HepG2 (cell line): ENCODE measurements at regions not wholly inside any gene's neighbourhood (a gene's known extent, or its start where the extent isn't known, plus 50 kb on each side); places are given as distances from the start of the nearest gene placed in this dataset.
A peak's percentile ranks its signal among the peaks of the same experiment; 100 is the strongest.

Source experiments
- ATAC-seq: fragments of 200-7000 bp; cut with Tn5 transposase; 3 replicates; pipeline ENCODE4 v1.9.1; 2020; ENCODE audit warnings: mild to moderate bottlenecking, moderate library complexity
- BruUV-seq: library from RNA; stranded (reverse); fragments of 400-500 nt; replicated peaks from 2 replicates; lab custom pipeline; 2021; lab: Mats Ljungman, UMichigan
- CTCF ChIA-PET: fragments of 300-600 bp; formaldehyde crosslinking; extraction: SDS; loops from one replicate; lab custom pipeline; 2021; ENCODE audit warnings: low total read pairs, inconsistent platforms, low intra/inter-chr PET ratio; lab: Yijun Ruan, JAX
- POLR2A ChIA-PET: fragments of 350-600 bp; sonication (Branson Sonifier 250); formaldehyde crosslinking; loops from one replicate; lab custom pipeline; 2020; ENCODE audit warnings: antibody characterized with exemption, inconsistent platforms; lab: Yijun Ruan, JAX
- DNase-seq: peaks from one replicate; pipeline ENCODE4 v3.0.0-alpha.2; 2015; ENCODE audit warnings: low spot score
- FAIRE-seq: peaks from 3 replicates; lab custom pipeline; 2011; peaks lifted over from hg19 to GRCh38; lab: Jason Lieb, UNC
- H2AFZ ChIP-seq: one replicate; pipeline ENCODE4 v1.6.1; 2011; ENCODE audit warnings: low read length, inconsistent platforms
- H3K27ac ChIP-seq: fragments of 300-600 bp; 3 replicates; pipeline ENCODE4 v1.8.0; 2011; ENCODE audit warnings: mixed run types, mild to moderate bottlenecking, mixed read lengths, low read length, inconsistent platforms; ENCODE audit not compliant: insufficient read depth; ENCODE audit errors: extremely low read length
- H3K27me3 ChIP-seq, 2 experiments: fragments of 200-600 bp in 1 of 2; 2 replicates in 1 of 2; 3 replicates in 1 of 2; pipeline versions ENCODE4 v1.6.0 to v1.8.0; 2011; ENCODE audit warnings: low read length in 2 of 2, mild to moderate bottlenecking in 2 of 2, moderate library complexity in 2 of 2, inconsistent platforms in 1 of 2; ENCODE audit not compliant: insufficient read depth in 2 of 2, control insufficient read depth in 1 of 2
- H3K36me3 ChIP-seq, 2 experiments: fragments of 200-600 bp in 1 of 2; replicated peaks in 1 of 2; 2 replicates in 1 of 2; 3 replicates in 1 of 2; pipeline versions ENCODE4 v1.5.1 to v1.8.0; 2011; ENCODE audit warnings: low read length in 2 of 2, inconsistent platforms in 1 of 2; ENCODE audit not compliant: insufficient read depth in 2 of 2, control insufficient read depth in 1 of 2
- H3K4me1 ChIP-seq: 2 replicates; pipeline ENCODE4 v1.5.1; 2012; ENCODE audit warnings: low read length, inconsistent platforms; ENCODE audit not compliant: insufficient read depth
- H3K4me2 ChIP-seq: 2 replicates; pipeline ENCODE4 v1.6.0; 2011; ENCODE audit warnings: low read depth, low read length, inconsistent platforms
- H3K4me3 ChIP-seq, 3 experiments: fragments of 200-600 bp in 1 of 3; sonication (generic), shearing (Covaris generic) in 1 of 3; replicated peaks in 1 of 3; 2 replicates each; pipeline ENCODE4 v1.5.1; 2011 to 2016; ENCODE audit warnings: low read length in 3 of 3, inconsistent platforms in 2 of 3, low read depth in 2 of 3, mild to moderate bottlenecking in 2 of 3, control low read depth in 1 of 3, mixed read lengths in 1 of 3; ENCODE audit not compliant: insufficient read depth in 1 of 3
- H3K79me2 ChIP-seq: one replicate; pipeline ENCODE4 v1.6.1; 2011; ENCODE audit warnings: low read length, inconsistent platforms; ENCODE audit not compliant: insufficient read depth
- H3K9ac ChIP-seq: 2 replicates; pipeline ENCODE4 v1.6.0; 2011; ENCODE audit warnings: mild to moderate bottlenecking, low read depth, low read length, inconsistent platforms; ENCODE audit not compliant: insufficient read depth
- H3K9me3 ChIP-seq: 2 replicates; pipeline ENCODE4 v1.5.1; 2012; ENCODE audit warnings: mild to moderate bottlenecking, low read length
- H4K20me1 ChIP-seq: 2 replicates; pipeline ENCODE4 v1.6.0; 2011; ENCODE audit warnings: inconsistent platforms, mild to moderate bottlenecking, low read length, moderate library complexity; ENCODE audit not compliant: insufficient read depth
- AGO1 ChIP-seq: fragments of 200-400 bp; formaldehyde crosslinking; IDR thresholded peaks from 2 replicates; pipeline ENCODE4 v1.6.1; 2017; ENCODE audit warnings: mild to moderate bottlenecking, low read depth, low read length, moderate library complexity; ENCODE audit not compliant: poor library complexity, severe bottlenecking
- AGO2 ChIP-seq: fragments of 200-400 bp; formaldehyde crosslinking; optimal IDR thresholded peaks from 2 replicates; pipeline ENCODE3; 2017; ENCODE audit warnings: mild to moderate bottlenecking, low read depth, low read length, moderate library complexity
- ATF5 ChIP-seq: sonication (generic); formaldehyde crosslinking; IDR thresholded peaks from 2 replicates; pipeline ENCODE4 v1.4.0; 2020; ENCODE audit warnings: mild to moderate bottlenecking, low read depth, missing genetic modification reagents
- CERS6 ChIP-seq: sonication (generic); formaldehyde crosslinking; IDR thresholded peaks from 2 replicates; pipeline ENCODE4 v1.5.0; 2020; ENCODE audit warnings: missing genetic modification reagents
- ELF3 ChIP-seq: IDR thresholded peaks from 2 replicates; pipeline ENCODE4 v1.6.1; 2016; ENCODE audit warnings: missing genetic modification reagents, missing compliant biosample characterization
- GLI4 ChIP-seq: sonication (generic); formaldehyde crosslinking; IDR thresholded peaks from 2 replicates; pipeline ENCODE4 v1.5.1; 2020; ENCODE audit warnings: missing genetic modification reagents, mild to moderate bottlenecking, moderate library complexity, borderline replicate concordance
- GZF1 ChIP-seq: sonication (generic); formaldehyde crosslinking; IDR thresholded peaks from 2 replicates; pipeline ENCODE4 v1.5.1; 2020; ENCODE audit warnings: mild to moderate bottlenecking, missing genetic modification reagents
- KDM3A ChIP-seq: IDR thresholded peaks from 2 replicates; pipeline ENCODE4 v1.6.1; 2018; ENCODE audit warnings: low read depth, missing compliant biosample characterization
- LBX2 ChIP-seq: sonication (generic); formaldehyde crosslinking; IDR thresholded peaks from 2 replicates; pipeline ENCODE4 v1.5.0; 2020; ENCODE audit warnings: missing genetic modification reagents, mild to moderate bottlenecking, borderline replicate concordance
- MTA1 ChIP-seq: sonication (generic); formaldehyde crosslinking; IDR thresholded peaks from 2 replicates; pipeline ENCODE4 v1.4.0; 2020; ENCODE audit warnings: missing genetic modification reagents, mild to moderate bottlenecking, borderline replicate concordance
- MXD1 ChIP-seq: sonication (generic); formaldehyde crosslinking; IDR thresholded peaks from 2 replicates; pipeline ENCODE4 v1.4.0; 2020; ENCODE audit warnings: mild to moderate bottlenecking, missing genetic modification reagents
- NCOR1 ChIP-seq: fragments of 200-600 bp; sonication (generic); IDR thresholded peaks from 2 replicates; pipeline ENCODE4 v1.7.0; 2017; ENCODE audit warnings: antibody characterized with exemption, low read length, borderline replicate concordance
- TBL1XR1 ChIP-seq: fragments of 150-350 bp; IDR thresholded peaks from 2 replicates; pipeline ENCODE4 v1.6.1; 2014; ENCODE audit warnings: borderline replicate concordance, low read length; ENCODE audit not compliant: partially characterized antibody
- TERF1 ChIP-seq: sonication (generic); formaldehyde crosslinking; IDR thresholded peaks from 2 replicates; pipeline ENCODE4 v1.8.0; 2022; ENCODE audit warnings: mild to moderate bottlenecking, missing genetic modification reagents, moderate library complexity
- ZFP36 ChIP-seq: fragments of 150-350 bp; IDR thresholded peaks from 2 replicates; pipeline ENCODE4 v1.6.1; 2018; ENCODE audit warnings: borderline replicate concordance, low read length, low read depth; ENCODE audit not compliant: partially characterized antibody
- ZNF275 ChIP-seq: sonication (generic); formaldehyde crosslinking; IDR thresholded peaks from 2 replicates; pipeline ENCODE4 v1.8.0; 2022; ENCODE audit warnings: missing genetic modification reagents, mild to moderate bottlenecking, inconsistent platforms, borderline replicate concordance
- WGBS: methylation state at CpG from one replicate; pipeline ENCODE4 v1.1.6; 2017; ENCODE audit warnings: low lambda C conversion rate; 5-methylcytosine and 5-hydroxymethylcytosine counted together
- in situ Hi-C: cut with HindIII; loops from 2 replicates; pipeline ENCODE4 v1.10.0; 2017; ENCODE audit warnings: low pct_unique_long_range_greater_than_20kb; ENCODE audit not compliant: extremely low pct_ligation_motif_present
- intact Hi-C: fragments of 100-400 bp; cut with micrococcal nuclease; formaldehyde crosslinking; loops from one replicate; pipeline ENCODE4 v1.10.0; 2022; ENCODE audit not compliant: unreplicated experiment

GRCh38 chr4:82124932-82125786 is 248.6 kb downstream of the HNRNPD start:
- BruUV-seq = no TSS peak
- no peak for ATAC-seq
- CTCF ChIA-PET = no interaction called here
- Histone ChIP-seq H4K20me1 (no peaks in the 10 kb centered on the region), H3K4me3 (no peak overlapping the region), H3K27ac (no peak overlapping the region)
- in situ Hi-C loops = no loop called here
- TF ChIP-seq CERS6 (no peak), GZF1 (CRISPR knock-in tag) (no peak), TERF1 (no peak), ATF5 (no peak), GLI4 (CRISPR knock-in tag) (no peak), LBX2 (CRISPR knock-in tag) (no peak), AGO1 (no peak), TBL1XR1 (no peak), ELF3 (CRISPR knock-in tag) (no peak), MXD1 (CRISPR knock-in tag) (no peak), KDM3A (CRISPR knock-in tag) (no peak), AGO2 (no peak), NCOR1 (no peak), MTA1 (no peak), ZNF275 (CRISPR knock-in tag) (no peak), ZFP36 (no peak)
- TF ChIP-seq, all 625 proteins: peak for 0
- Histone ChIP-seq H3K9ac (no peak overlapping the region), H3K9me3 (no peaks in the 10 kb centered on the region), H3K27me3 (no peaks in the 10 kb centered on the region; a peak in 1 of 5 replicates), H3K79me2 (no peaks in the 10 kb centered on the region), H3K4me1 (peaks cover 7% of the 10 kb centered on the region; the same call in 1 of the 2 replicates), H3K4me2 (peak overlapping the region; percentile 12; the same call in 1 of the 2 replicates), H2AFZ (no peak overlapping the region), H3K36me3 (no peaks in the 10 kb centered on the region)
- FAIRE-seq (no peak), DNase-seq (no peak)
- POLR2A ChIA-PET = no interaction called here
- 65% methylated on average over 7 of the region's 7 CpGs for WGBS
- intact Hi-C loops = no loop called here
